H1 (cell line): ENCODE measurements at regions not wholly inside any gene's neighbourhood (a gene's known extent, or its start where the extent isn't known, plus 50 kb on each side); places are given as distances from the start of the nearest gene placed in this dataset.

ENCODE experiments used
- CTCF ChIA-PET: fragments of 300-600 bp; sonication (Branson Sonifier 250); formaldehyde crosslinking; loops from one replicate; lab custom pipeline; 2021; ENCODE audit not compliant: partially characterized antibody; lab: Charles Lee
- POLR2A ChIA-PET: fragments of 300-600 bp; sonication (Branson Sonifier 250); formaldehyde crosslinking; loops from one replicate; lab custom pipeline; 2021; ENCODE audit warnings: inconsistent platforms; ENCODE audit not compliant: partially characterized antibody; lab: Charles Lee
- DNase-seq, 2 experiments: peaks; one replicate each; pipeline versions ENCODE4 v3.0.0 to v3.0.0-alpha.2; 2010 to 2022; ENCODE audit warnings: low spot score in 2 of 2, low read depth in 1 of 2, mixed read lengths in 1 of 2
- FAIRE-seq: peaks from 2 replicates; lab custom pipeline; 2011; peaks lifted over from hg19 to GRCh38; lab: Jason Lieb, UNC
- H2AFZ ChIP-seq: 2 replicates; pipeline ENCODE4 v1.8.1; 2012; ENCODE audit warnings: low read length, inconsistent platforms
- H2AK5ac ChIP-seq: 2 replicates; pipeline ENCODE4 v1.6.1; 2013; ENCODE audit warnings: low read depth, low read length
- H2BK120ac ChIP-seq: replicated peaks from 2 replicates; pipeline ENCODE3; 2013; ENCODE audit warnings: low read depth, low read length, inconsistent platforms
- H2BK12ac ChIP-seq: 2 replicates; pipeline ENCODE4 v1.6.1; 2013; ENCODE audit warnings: low read depth, low read length
- H2BK15ac ChIP-seq: 2 replicates; pipeline ENCODE4 v1.6.1; 2013; ENCODE audit warnings: low read length
- H2BK20ac ChIP-seq: 2 replicates; pipeline ENCODE4 v1.6.1; 2013; ENCODE audit warnings: low read length
- H2BK5ac ChIP-seq: 2 replicates; pipeline ENCODE4 v1.6.1; 2013; ENCODE audit warnings: low read depth, low read length
- H3K14ac ChIP-seq: 2 replicates; pipeline ENCODE4 v1.6.1; 2013; ENCODE audit warnings: inconsistent platforms; ENCODE audit not compliant: insufficient read length
- H3K18ac ChIP-seq: 2 replicates; pipeline ENCODE4 v1.6.1; 2013; ENCODE audit warnings: low read length; ENCODE audit errors: extremely low read depth
- H3K23ac ChIP-seq: 2 replicates; pipeline ENCODE4 v1.6.1; 2013; ENCODE audit warnings: inconsistent platforms; ENCODE audit not compliant: insufficient read length
- H3K23me2 ChIP-seq: 2 replicates; pipeline ENCODE4 v1.6.1; 2013; ENCODE audit warnings: low read depth, low read length
- H3K27ac ChIP-seq: 2 replicates; pipeline ENCODE4 v1.6.1; 2011; ENCODE audit warnings: low read depth, low read length, inconsistent platforms
- H3K27me3 ChIP-seq, 4 experiments: replicated peaks in 1 of 4; 1 replicate in 1 of 4; 2 replicates in 3 of 4; pipeline versions ENCODE4 v1.6.1 to v1.8.1; 2011 to 2013; ENCODE audit warnings: low read length in 3 of 4, mild to moderate bottlenecking in 3 of 4, inconsistent platforms in 2 of 4, mixed read lengths in 2 of 4, moderate library complexity in 1 of 4; ENCODE audit not compliant: control insufficient read depth in 3 of 4, insufficient read depth in 3 of 4; ENCODE audit errors: extremely low read depth in 1 of 4
- H3K36me3 ChIP-seq, 4 experiments: 2 replicates each; pipeline versions ENCODE4 v1.6.1 to v1.8.1; 2011 to 2013; ENCODE audit warnings: mild to moderate bottlenecking in 4 of 4, low read length in 3 of 4, moderate library complexity in 2 of 4, control low read depth in 1 of 4, inconsistent platforms in 1 of 4; ENCODE audit not compliant: insufficient read depth in 4 of 4, control insufficient read depth in 2 of 4
- H3K4ac ChIP-seq: replicated peaks from 2 replicates; pipeline ENCODE3; 2013; ENCODE audit warnings: low read length, low read depth, mixed read lengths, inconsistent platforms; ENCODE audit not compliant: insufficient read length
- H3K4me1 ChIP-seq, 4 experiments: replicated peaks in 1 of 4; 1 replicate in 1 of 4; 2 replicates in 3 of 4; pipeline versions ENCODE4 v1.6.1 to v1.8.1; 2011 to 2013; ENCODE audit warnings: low read length in 3 of 4, inconsistent platforms in 2 of 4, mixed read lengths in 1 of 4; ENCODE audit not compliant: insufficient read depth in 4 of 4, control insufficient read depth in 3 of 4
- H3K4me2 ChIP-seq, 2 experiments: 2 replicates each; pipeline versions ENCODE4 v1.6.1 to v1.8.1; 2011 to 2013; ENCODE audit warnings: low read depth in 2 of 2, low read length in 2 of 2, control low read depth in 1 of 2, inconsistent platforms in 1 of 2, mild to moderate bottlenecking in 1 of 2; ENCODE audit not compliant: insufficient read depth in 1 of 2
- H3K4me3 ChIP-seq, 4 experiments: fragments of 200-600, 300-600 bp in 1 of 4; sonication (generic), shearing (Covaris generic), sonication (Bioruptor Twin) in 1 of 4; 2 replicates each; pipeline versions ENCODE4 v1.5.1 to v1.8.1; 2011 to 2016; ENCODE audit warnings: low read length in 4 of 4, low read depth in 3 of 4, control low read depth in 2 of 4, inconsistent platforms in 2 of 4, mild to moderate bottlenecking in 2 of 4, mixed read lengths in 1 of 4, moderate library complexity in 1 of 4; ENCODE audit not compliant: insufficient read depth in 2 of 4; ENCODE audit errors: extremely low read depth in 1 of 4
- H3K56ac ChIP-seq: replicated peaks from 2 replicates; pipeline ENCODE3; 2013; ENCODE audit warnings: low read depth, mild to moderate bottlenecking, mixed read lengths, low read length, inconsistent platforms; ENCODE audit not compliant: insufficient read length
- H3K79me1 ChIP-seq: 2 replicates; pipeline ENCODE4 v1.6.1; 2013; ENCODE audit warnings: low read depth, low read length, control low read depth
- H3K79me2 ChIP-seq, 2 experiments: 2 replicates each; pipeline versions ENCODE4 v1.6.1 to v1.8.1; 2012 to 2013; ENCODE audit warnings: low read length in 2 of 2, mild to moderate bottlenecking in 2 of 2, inconsistent platforms in 1 of 2; ENCODE audit not compliant: insufficient read depth in 2 of 2, control insufficient read depth in 1 of 2
- H3K9ac ChIP-seq, 4 experiments: replicated peaks in 1 of 4; 1 replicate in 1 of 4; 2 replicates in 3 of 4; pipeline versions ENCODE4 v1.6.1 to v1.8.1; 2011 to 2013; ENCODE audit warnings: low read depth in 3 of 4, low read length in 3 of 4, control low read depth in 2 of 4, mild to moderate bottlenecking in 2 of 4, moderate library complexity in 2 of 4, inconsistent platforms in 1 of 4; ENCODE audit errors: extremely low read depth in 1 of 4
- H3K9me3 ChIP-seq, 2 experiments: 2 replicates each; pipeline versions ENCODE4 v1.6.1 to v1.8.1; 2012 to 2013; ENCODE audit warnings: mild to moderate bottlenecking in 2 of 2, moderate library complexity in 2 of 2, control low read depth in 1 of 2, inconsistent platforms in 1 of 2, low read depth in 1 of 2, low read length in 1 of 2, mixed read lengths in 1 of 2; ENCODE audit not compliant: insufficient read depth in 2 of 2
- H4K20me1 ChIP-seq, 2 experiments: replicated peaks in 1 of 2; 2 replicates each; pipeline versions ENCODE3 to v1.8.1; 2011 to 2013; ENCODE audit warnings: inconsistent platforms in 2 of 2, low read length in 2 of 2, mild to moderate bottlenecking in 1 of 2; ENCODE audit not compliant: insufficient read depth in 2 of 2, control insufficient read depth in 1 of 2
- H4K5ac ChIP-seq: 2 replicates; pipeline ENCODE4 v1.6.1; 2013; ENCODE audit warnings: low read length, low read depth, mixed read lengths, inconsistent platforms; ENCODE audit not compliant: insufficient read length
- H4K8ac ChIP-seq: 2 replicates; pipeline ENCODE4 v1.8.0; 2013; ENCODE audit warnings: mild to moderate bottlenecking, moderate library complexity, low read length, inconsistent platforms; ENCODE audit not compliant: insufficient read depth; ENCODE audit errors: extremely low read depth
- H4K91ac ChIP-seq: replicated peaks from 2 replicates; pipeline ENCODE3; 2013; ENCODE audit warnings: low read length, mixed read lengths, inconsistent platforms; ENCODE audit not compliant: insufficient read length
- CEBPB ChIP-seq: IDR thresholded peaks from 2 replicates; pipeline ENCODE4 v1.6.1; 2012; ENCODE audit warnings: low read depth, low read length
- CREB1 ChIP-seq: IDR thresholded peaks from 2 replicates; pipeline ENCODE4 v1.6.1; 2012; ENCODE audit warnings: inconsistent platforms
- KDM4A ChIP-seq: IDR thresholded peaks from one replicate; pipeline ENCODE4 v1.7.1; 2012; ENCODE audit warnings: low read depth, mild to moderate bottlenecking, moderate library complexity, low read length, inconsistent platforms; ENCODE audit not compliant: severe bottlenecking
- POLR2AphosphoS5 ChIP-seq: IDR thresholded peaks from 2 replicates; pipeline ENCODE4 v1.6.1; 2011; ENCODE audit warnings: low read depth, low read length
- RNF2 ChIP-seq: fragments of 200-900, 300-1000 bp; sonication (generic); IDR thresholded peaks from 2 replicates; pipeline ENCODE4 v1.7.1; 2016; ENCODE audit warnings: borderline replicate concordance, low read depth, mild to moderate bottlenecking, antibody characterized with exemption, low read length; ENCODE audit not compliant: poor library complexity, severe bottlenecking; ENCODE audit errors: missing control alignments
- SUZ12 ChIP-seq: fragments of 200-600 bp; sonication (generic); IDR thresholded peaks from 2 replicates; pipeline ENCODE4 v1.6.1; 2012; ENCODE audit warnings: mild to moderate bottlenecking, inconsistent platforms, low read length, moderate library complexity, mixed read lengths
- WGBS, 2 experiments: shearing (Covaris generic) in 1 of 2; methylation state at CpG; one replicate each; pipeline versions ENCODE4 v1.1.6 to v1.1.7; 2013 to 2015; ENCODE audit warnings: low lambda C conversion rate in 2 of 2, mixed read lengths in 2 of 2, inconsistent platforms in 1 of 2, low coverage in 1 of 2, missing lambda C conversion rate in 1 of 2; ENCODE audit not compliant: insufficient replicate concordance in 2 of 2, insufficient coverage in 1 of 2, insufficient read length in 1 of 2; ENCODE audit errors: extremely low coverage in 1 of 2, missing lambda C conversion rate in 1 of 2; 5-methylcytosine and 5-hydroxymethylcytosine counted together
- TF ChIP-seq, protein P1 (sequence below): IDR thresholded peaks from 2 replicates; pipeline ENCODE4 v1.6.1; 2012; ENCODE audit warnings: low read length, inconsistent platforms

DNA sequence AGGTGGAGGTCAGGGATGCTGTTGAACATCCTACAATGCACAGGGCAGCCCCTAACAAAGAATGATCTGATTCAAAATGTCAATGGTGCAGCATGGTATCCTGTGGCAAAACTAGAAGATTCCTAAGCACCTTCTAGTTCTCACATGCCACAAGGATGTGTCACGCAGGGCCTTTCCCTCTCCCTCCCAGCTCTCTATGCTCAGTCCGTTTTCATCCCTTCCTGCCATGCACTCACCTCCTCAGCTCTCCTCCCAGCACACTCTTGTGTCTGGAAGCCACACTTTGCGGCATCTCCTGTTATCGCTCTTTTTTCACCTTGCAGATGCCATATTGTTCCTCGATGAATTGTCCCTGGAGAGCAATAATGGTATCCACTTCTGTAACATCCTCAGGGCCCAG is 263.4 kb downstream of the CDC5L start:
- Histone ChIP-seq H2BK20ac (peak overlapping the region; percentile 73), H3K9ac (no peak overlapping the region), H4K8ac (no peak overlapping the region), H3K36me3 (no peaks in the 10 kb centered on the region), H2BK120ac (no peak overlapping the region), H3K4ac (no peak overlapping the region), H3K18ac (no peak overlapping the region), H3K23ac (no peak overlapping the region), H3K14ac (no peak overlapping the region), H2BK5ac (no peak overlapping the region), H4K91ac (no peak overlapping the region), H3K27me3 (no peaks in the 10 kb centered on the region), H3K4me3 (no peak overlapping the region), H3K23me2 (no peaks in the 10 kb centered on the region), H3K79me2 (no peaks in the 10 kb centered on the region), H3K4me2 (no peak overlapping the region), H4K5ac (no peak overlapping the region)
- 99% methylated on average over 5 of the region's 5 CpGs; no CpG with 5 or more reads in 1 of the 2 experiments for WGBS, 2 experiments
- no peak for TF ChIP-seq POLR2AphosphoS5
- TF ChIP-seq RNF2, result no peak
- no peak for TF ChIP-seq SUZ12
- TF ChIP-seq, protein P1, sequence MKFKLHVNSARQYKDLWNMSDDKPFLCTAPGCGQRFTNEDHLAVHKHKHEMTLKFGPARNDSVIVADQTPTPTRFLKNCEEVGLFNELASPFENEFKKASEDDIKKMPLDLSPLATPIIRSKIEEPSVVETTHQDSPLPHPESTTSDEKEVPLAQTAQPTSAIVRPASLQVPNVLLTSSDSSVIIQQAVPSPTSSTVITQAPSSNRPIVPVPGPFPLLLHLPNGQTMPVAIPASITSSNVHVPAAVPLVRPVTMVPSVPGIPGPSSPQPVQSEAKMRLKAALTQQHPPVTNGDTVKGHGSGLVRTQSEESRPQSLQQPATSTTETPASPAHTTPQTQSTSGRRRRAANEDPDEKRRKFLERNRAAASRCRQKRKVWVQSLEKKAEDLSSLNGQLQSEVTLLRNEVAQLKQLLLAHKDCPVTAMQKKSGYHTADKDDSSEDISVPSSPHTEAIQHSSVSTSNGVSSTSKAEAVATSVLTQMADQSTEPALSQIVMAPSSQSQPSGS, result no peak
- no peak for TF ChIP-seq CREB1
- no peak for TF ChIP-seq CEBPB
- TF ChIP-seq KDM4A, result no peak
- TF ChIP-seq, all 59 proteins: peak for 0
- no peaks in the 10 kb centered on the region for H3K9me3 ChIP-seq
- ChIA-PET CTCF (interaction anchor here (1.1 kb wide), 1 partner anchor 175 kb away, joined by 3 read pairs; no protein-coding TSS in a partner anchor), POLR2A (no interaction called here)
- no peak for FAIRE-seq
- no peak for DNase-seq
- H2AFZ ChIP-seq, result no peak overlapping the region
- peak overlapping the region; percentile 25; the same call in 1 of the 2 replicates for H2BK15ac ChIP-seq
- H4K20me1 ChIP-seq, result no peaks in the 10 kb centered on the region
- H2BK12ac ChIP-seq, result peak overlapping the region; percentile 29; the same call in 1 of the 2 replicates
- no peak overlapping the region for H3K56ac ChIP-seq
- H3K79me1 ChIP-seq, result no peaks in the 10 kb centered on the region
- H2AK5ac ChIP-seq, result no peak overlapping the region; the same call in 1 of the 2 replicates
- no peak overlapping the region for H3K27ac ChIP-seq
- H3K4me1 ChIP-seq, result no peaks in the 10 kb centered on the region; a peak in 3 of 7 replicates
